ENCODE measurements at regions not wholly inside any gene's neighbourhood (a gene's known extent, or its start where the extent isn't known, plus 50 kb on each side); places are given as distances from the start of the nearest gene placed in this dataset.

DNA sequence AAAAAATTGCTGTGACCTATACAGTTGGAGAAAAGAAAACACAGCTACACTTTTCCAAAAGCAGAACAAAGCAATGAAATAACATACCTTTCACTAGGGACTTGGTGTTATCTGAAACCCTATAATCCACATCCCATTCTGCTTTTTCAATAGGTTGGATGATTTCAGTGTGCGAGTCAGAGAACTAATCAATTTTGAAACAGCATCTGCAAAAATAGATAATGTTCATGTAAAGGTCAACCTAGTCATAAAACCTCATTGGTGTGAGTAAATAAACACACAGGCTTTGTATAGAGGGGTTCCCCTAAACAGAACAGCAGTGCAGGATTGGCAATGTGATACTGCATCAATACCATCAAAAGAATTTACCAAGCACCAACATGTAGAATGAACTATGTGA, 173.0 kb upstream of the G2E3 start:
- DNase-seq (ENCODE audit: low read depth in 1 of 2, low spot score in 1 of 2) (no peak), ATAC-seq (no peak), FAIRE-seq (no peak)
- no peak for TF ChIP-seq RFX5 (IDR thresholded peaks at IDR 0.05)
- TF ChIP-seq JUN (IDR thresholded peaks at IDR 0.05): no peak
- no peak for TF ChIP-seq BHLHE40 (IDR thresholded peaks at IDR 0.05; ENCODE audit: low read depth, low read length)
- TF ChIP-seq NPAS2 (CRISPR knock-in tag; IDR thresholded peaks at IDR 0.05; ENCODE audit: borderline replicate concordance): no peak
- no peak for TF ChIP-seq GATA3 (IDR thresholded peaks at IDR 0.05; ENCODE audit: borderline replicate concordance)
- no peak for TF ChIP-seq HEYL (CRISPR knock-in tag; IDR thresholded peaks at IDR 0.05)
- H3K27ac ChIP-seq: no peak overlapping the region
- H3K9me3 ChIP-seq: no peaks in the 10 kb centered on the region
- H3K4me2 ChIP-seq: no peak overlapping the region
- H3K4me3 ChIP-seq: no peak overlapping the region
- CTCF ChIA-PET: no interaction called here
- 34% methylated on average over 1 of the region's 1 CpG for WGBS (ENCODE audit: missing lambda C conversion rate)
- POLR2A ChIA-PET: no interaction called here
- no peaks in the 10 kb centered on the region for H3K4me1 ChIP-seq

DNA sequence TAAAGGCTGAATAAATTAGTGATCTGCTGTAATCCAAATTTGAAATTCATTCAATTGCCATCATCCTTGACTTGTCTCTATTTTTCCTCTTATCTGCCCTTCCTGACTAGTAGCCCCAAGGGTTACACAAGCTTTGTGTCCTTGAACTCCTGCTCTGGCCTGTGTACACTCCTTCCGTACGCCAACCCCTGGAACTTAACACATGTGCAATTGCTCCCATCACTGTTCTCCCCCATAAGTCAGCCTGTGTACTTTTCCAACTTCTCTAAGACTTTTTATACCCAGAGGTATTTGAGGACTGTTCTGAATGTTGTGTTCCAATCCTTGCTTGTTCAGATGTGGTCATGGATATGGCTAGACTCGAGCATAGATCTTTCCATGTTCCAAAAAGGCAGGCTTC, 171.1 kb upstream of the G2E3 start:
- no peaks in the 10 kb centered on the region for H3K9me3 ChIP-seq
- FAIRE-seq (no peak), ATAC-seq (no peak), DNase-seq (ENCODE audit: low read depth in 1 of 2, low spot score in 1 of 2) (no peak)
- ChIA-PET CTCF (interaction anchor here (2.1 kb wide), 1 partner anchor 55 kb away, joined by 6 read pairs; no protein-coding TSS in a partner anchor), POLR2A (no interaction called here)
- no peak overlapping the region for H3K4me3 ChIP-seq
- no peaks in the 10 kb centered on the region for H3K4me1 ChIP-seq
- TF ChIP-seq ESRRA (IDR thresholded peaks at IDR 0.05; ENCODE audit: borderline replicate concordance, low read length) (no peak), JUNB (IDR thresholded peaks at IDR 0.05) (no peak), CHD2 (IDR thresholded peaks at IDR 0.05; ENCODE audit: low read length, partially characterized antibody) (no peak), HDAC2 (IDR thresholded peaks at IDR 0.05) (no peak), CBX2 (IDR thresholded peaks at IDR 0.05; ENCODE audit: borderline replicate concordance, low read depth) (no peak), KDM5A (IDR thresholded peaks at IDR 0.05) (no peak), CBX8 (IDR thresholded peaks at IDR 0.05) (no peak), PHF8 (IDR thresholded peaks at IDR 0.05; ENCODE audit: borderline replicate concordance, low read depth) (no peak), HOXA7 (CRISPR knock-in tag; IDR thresholded peaks at IDR 0.05) (no peak)
- TF ChIP-seq, protein P1, sequence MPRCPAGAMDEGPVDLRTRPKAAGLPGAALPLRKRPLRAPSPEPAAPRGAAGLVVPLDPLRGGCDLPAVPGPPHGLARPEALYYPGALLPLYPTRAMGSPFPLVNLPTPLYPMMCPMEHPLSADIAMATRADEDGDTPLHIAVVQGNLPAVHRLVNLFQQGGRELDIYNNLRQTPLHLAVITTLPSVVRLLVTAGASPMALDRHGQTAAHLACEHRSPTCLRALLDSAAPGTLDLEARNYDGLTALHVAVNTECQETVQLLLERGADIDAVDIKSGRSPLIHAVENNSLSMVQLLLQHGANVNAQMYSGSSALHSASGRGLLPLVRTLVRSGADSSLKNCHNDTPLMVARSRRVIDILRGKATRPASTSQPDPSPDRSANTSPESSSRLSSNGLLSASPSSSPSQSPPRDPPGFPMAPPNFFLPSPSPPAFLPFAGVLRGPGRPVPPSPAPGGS (IDR thresholded peaks at IDR 0.05): no peak
- TF ChIP-seq, protein P2, sequence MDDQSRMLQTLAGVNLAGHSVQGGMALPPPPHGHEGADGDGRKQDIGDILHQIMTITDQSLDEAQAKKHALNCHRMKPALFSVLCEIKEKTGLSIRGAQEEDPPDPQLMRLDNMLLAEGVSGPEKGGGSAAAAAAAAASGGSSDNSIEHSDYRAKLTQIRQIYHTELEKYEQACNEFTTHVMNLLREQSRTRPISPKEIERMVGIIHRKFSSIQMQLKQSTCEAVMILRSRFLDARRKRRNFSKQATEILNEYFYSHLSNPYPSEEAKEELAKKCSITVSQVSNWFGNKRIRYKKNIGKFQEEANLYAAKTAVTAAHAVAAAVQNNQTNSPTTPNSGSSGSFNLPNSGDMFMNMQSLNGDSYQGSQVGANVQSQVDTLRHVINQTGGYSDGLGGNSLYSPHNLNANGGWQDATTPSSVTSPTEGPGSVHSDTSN (IDR thresholded peaks at IDR 0.05): no peak
- TF ChIP-seq, protein P3, sequence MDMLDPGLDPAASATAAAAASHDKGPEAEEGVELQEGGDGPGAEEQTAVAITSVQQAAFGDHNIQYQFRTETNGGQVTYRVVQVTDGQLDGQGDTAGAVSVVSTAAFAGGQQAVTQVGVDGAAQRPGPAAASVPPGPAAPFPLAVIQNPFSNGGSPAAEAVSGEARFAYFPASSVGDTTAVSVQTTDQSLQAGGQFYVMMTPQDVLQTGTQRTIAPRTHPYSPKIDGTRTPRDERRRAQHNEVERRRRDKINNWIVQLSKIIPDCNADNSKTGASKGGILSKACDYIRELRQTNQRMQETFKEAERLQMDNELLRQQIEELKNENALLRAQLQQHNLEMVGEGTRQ (IDR thresholded peaks at IDR 0.05): no peak
- TF ChIP-seq, protein P4, sequence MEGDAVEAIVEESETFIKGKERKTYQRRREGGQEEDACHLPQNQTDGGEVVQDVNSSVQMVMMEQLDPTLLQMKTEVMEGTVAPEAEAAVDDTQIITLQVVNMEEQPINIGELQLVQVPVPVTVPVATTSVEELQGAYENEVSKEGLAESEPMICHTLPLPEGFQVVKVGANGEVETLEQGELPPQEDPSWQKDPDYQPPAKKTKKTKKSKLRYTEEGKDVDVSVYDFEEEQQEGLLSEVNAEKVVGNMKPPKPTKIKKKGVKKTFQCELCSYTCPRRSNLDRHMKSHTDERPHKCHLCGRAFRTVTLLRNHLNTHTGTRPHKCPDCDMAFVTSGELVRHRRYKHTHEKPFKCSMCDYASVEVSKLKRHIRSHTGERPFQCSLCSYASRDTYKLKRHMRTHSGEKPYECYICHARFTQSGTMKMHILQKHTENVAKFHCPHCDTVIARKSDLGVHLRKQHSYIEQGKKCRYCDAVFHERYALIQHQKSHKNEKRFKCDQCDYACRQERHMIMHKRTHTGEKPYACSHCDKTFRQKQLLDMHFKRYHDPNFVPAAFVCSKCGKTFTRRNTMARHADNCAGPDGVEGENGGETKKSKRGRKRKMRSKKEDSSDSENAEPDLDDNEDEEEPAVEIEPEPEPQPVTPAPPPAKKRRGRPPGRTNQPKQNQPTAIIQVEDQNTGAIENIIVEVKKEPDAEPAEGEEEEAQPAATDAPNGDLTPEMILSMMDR (IDR thresholded peaks at IDR 0.05): no peak
- no peak overlapping the region for H3K27ac ChIP-seq
- 42% methylated on average over 3 of the region's 3 CpGs for WGBS (ENCODE audit: missing lambda C conversion rate)
- H3K4me2 ChIP-seq: no peak overlapping the region

DNA sequence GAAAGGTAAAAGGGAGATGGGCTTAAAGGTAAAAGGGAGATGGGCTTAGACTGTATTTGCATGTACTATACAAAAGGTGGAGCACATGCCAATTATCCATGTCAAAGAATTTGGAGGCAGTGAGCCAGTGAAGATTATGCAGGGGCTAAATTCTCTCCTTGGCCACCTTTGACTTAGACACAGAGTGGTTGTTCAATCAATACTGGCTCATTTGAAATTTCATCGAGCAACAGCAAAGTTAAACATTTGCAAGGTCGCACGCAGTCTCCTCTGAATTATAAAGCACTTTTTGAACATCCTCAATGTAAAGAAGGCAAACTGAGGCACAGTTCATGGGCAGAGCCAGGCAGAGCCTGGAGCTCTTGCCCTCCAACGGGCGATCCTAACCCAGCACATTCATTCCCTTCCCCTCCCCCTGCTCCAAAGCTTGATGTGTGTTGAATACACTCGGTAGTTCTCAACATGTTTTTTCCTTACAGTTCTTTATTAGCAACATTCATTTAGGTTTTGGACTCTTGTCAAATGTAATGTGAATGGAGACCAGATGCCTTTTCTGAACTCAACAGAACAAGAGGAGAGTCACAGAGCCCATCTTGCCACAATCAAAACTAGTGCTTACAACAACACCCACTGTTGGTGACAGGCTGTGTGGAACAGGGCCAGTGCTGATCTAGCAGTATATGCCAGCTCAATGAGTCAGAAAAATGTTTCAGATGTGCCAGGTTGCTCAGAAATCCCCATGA, 169.7 kb upstream of the G2E3 start:
- ChIA-PET POLR2A (no interaction called here), CTCF (interaction anchor here (2.1 kb wide), 1 partner anchor 54 kb away, joined by 6 read pairs; no protein-coding TSS in a partner anchor)
- ATAC-seq: 0 out of 6 replicates have a peak, but pooled peaks of 1 of the 2 experiments have one; percentile 30
- Histone ChIP-seq H3K27ac (no peak overlapping the region), H3K9me3 (no peaks in the 10 kb centered on the region), H3K4me2 (no peak overlapping the region), H3K4me1 (no peaks in the 10 kb centered on the region), H3K4me3 (no peak overlapping the region)
- no peak for DNase-seq (ENCODE audit: low read depth in 1 of 2, low spot score in 1 of 2)
- FAIRE-seq: no peak
- WGBS (ENCODE audit: missing lambda C conversion rate): 6% methylated on average over 6 of the region's 6 CpGs
- no peak for TF ChIP-seq ZSCAN20 (CRISPR knock-in tag; IDR thresholded peaks at IDR 0.05)
- TF ChIP-seq GATA3 (IDR thresholded peaks at IDR 0.05; ENCODE audit: borderline replicate concordance): no peak
- TF ChIP-seq RNF2 (IDR thresholded peaks at IDR 0.05; ENCODE audit: borderline replicate concordance, low read depth): no peak
- TF ChIP-seq JUN (IDR thresholded peaks at IDR 0.05): no peak
- no peak for TF ChIP-seq CBX2 (IDR thresholded peaks at IDR 0.05; ENCODE audit: borderline replicate concordance, low read depth)
- TF ChIP-seq HDAC2 (IDR thresholded peaks at IDR 0.05): no peak
- TF ChIP-seq HEYL (CRISPR knock-in tag; IDR thresholded peaks at IDR 0.05): no peak
- no peak for TF ChIP-seq TP53 (CRISPR knock-in tag; IDR thresholded peaks at IDR 0.05)
- TF ChIP-seq JUNB (IDR thresholded peaks at IDR 0.05): no peak
- TF ChIP-seq BHLHE40 (IDR thresholded peaks at IDR 0.05; ENCODE audit: low read depth, low read length): no peak
